ENCODE measurements at regions not wholly inside any gene's neighbourhood (a gene's known extent, or its start where the extent isn't known, plus 50 kb on each side); places are given as distances from the start of the nearest gene placed in this dataset.

GRCh38 chr3:154981201-154981600, 98.9 kb upstream of the MME start:
- CTCF ChIA-PET: interaction anchor here (1.6 to 1.9 kb wide), 2 partner anchors 9 to 342 kb away, joined by 4 read pairs; no protein-coding TSS in a partner anchor
- POLR2A ChIA-PET: interaction anchor here (0.5 kb wide), 1 partner anchor 9 kb away, joined by 3 read pairs; no protein-coding TSS in a partner anchor
- H3K4me3 ChIP-seq (ENCODE audit: low read depth, low read length): no peak overlapping the region
- peak; percentile 61 for DNase-seq (ENCODE audit: low read depth, low spot score)
- no peak for TF ChIP-seq CTCF (IDR thresholded peaks at IDR 0.05; ENCODE audit: insufficient read depth, low read length, missing control alignments)

- CTCF ChIA-PET: no interaction called here
- POLR2A ChIA-PET: no interaction called here
- TF ChIP-seq CTCF (IDR thresholded peaks at IDR 0.05; ENCODE audit: insufficient read depth, low read length, missing control alignments): no peak
- H3K4me3 ChIP-seq (ENCODE audit: low read depth, low read length): no peak overlapping the region
- no peak for DNase-seq (ENCODE audit: low read depth, low spot score)
Observed at GRCh38 chr3:154979331-154979730, 100.8 kb upstream of the MME start.

GRCh38 chr3:154977666-154978065, 102.5 kb upstream of the MME start:
- TF ChIP-seq CTCF (IDR thresholded peaks at IDR 0.05; ENCODE audit: insufficient read depth, low read length, missing control alignments): no peak
- no peak for DNase-seq (ENCODE audit: low read depth, low spot score)
- POLR2A ChIA-PET: no interaction called here
- CTCF ChIA-PET: no interaction called here
- H3K4me3 ChIP-seq (ENCODE audit: low read depth, low read length): no peak overlapping the region

GRCh38 chr3:154976072-154976983, 103.8 kb upstream of the MME start:
- TF ChIP-seq CTCF (IDR thresholded peaks at IDR 0.05; ENCODE audit: insufficient read depth, low read length, missing control alignments): no peak
- no peak overlapping the region for H3K4me3 ChIP-seq (ENCODE audit: low read depth, low read length)
- CTCF ChIA-PET: interaction anchor here (1.2 kb wide), 1 partner anchor 347 kb away, joined by 3 read pairs; no protein-coding TSS in a partner anchor
- POLR2A ChIA-PET: no interaction called here
- no peak for DNase-seq (ENCODE audit: low read depth, low spot score)

- DNase-seq (ENCODE audit: low read depth, low spot score): no peak
- ChIA-PET POLR2A (no interaction called here), CTCF (no interaction called here)
- TF ChIP-seq CTCF (IDR thresholded peaks at IDR 0.05; ENCODE audit: insufficient read depth, low read length, missing control alignments): no peak
- H3K4me3 ChIP-seq (ENCODE audit: low read depth, low read length): no peak overlapping the region
Observed at GRCh38 chr3:154973851-154974250, 106.3 kb upstream of the MME start.

- CTCF ChIA-PET: no interaction called here
- H3K4me3 ChIP-seq (ENCODE audit: low read depth, low read length): no peak overlapping the region
- peak; percentile 73 for DNase-seq (ENCODE audit: low read depth, low spot score)
- POLR2A ChIA-PET: no interaction called here
- no peak for TF ChIP-seq CTCF (IDR thresholded peaks at IDR 0.05; ENCODE audit: insufficient read depth, low read length, missing control alignments)
Observed at GRCh38 chr3:154972951-154973350, 107.2 kb upstream of the MME start.
